Left lung (tissue), 4 donors: ENCODE measurements at regions not wholly inside any gene's neighbourhood (a gene's known extent, or its start where the extent isn't known, plus 50 kb on each side); places are given as distances from the start of the nearest gene placed in this dataset.

ENCODE experiments used
- ATAC-seq: fragments of 200-7000 bp; cut with Tn5 transposase; one replicate; pipeline ENCODE4 v1.9.1; 2020; ENCODE audit warnings: moderate library complexity
- DNase-seq, 4 donors: peaks; one replicate each; pipeline ENCODE4 v3.0.0-alpha.2; 2013 to 2020
- H3K27ac ChIP-seq, 2 donors: fragments of 200-600 bp; sonication (generic) in 1 of 2; one replicate each; pipeline versions ENCODE4 v1.5.0 to v1.8.0; 2020 to 2021
- H3K27me3 ChIP-seq, 2 donors: fragments of 200-600 bp; sonication (generic) in 1 of 2; one replicate each; pipeline versions ENCODE4 v1.5.0 to v1.8.0; 2020 to 2021
- H3K36me3 ChIP-seq, 2 donors: fragments of 200-600 bp; sonication (generic) in 1 of 2; one replicate each; pipeline versions ENCODE4 v1.5.0 to v1.8.0; 2020 to 2021
- H3K4me1 ChIP-seq, 2 donors: fragments of 200-600 bp; one replicate each; pipeline ENCODE4 v1.8.0; 2021
- H3K4me3 ChIP-seq, 2 donors: fragments of 200-600 bp; sonication (generic) in 1 of 2; one replicate each; pipeline versions ENCODE4 v1.5.0 to v1.8.0; 2020 to 2021; ENCODE audit warnings: mild to moderate bottlenecking in 1 of 2
- H3K9me3 ChIP-seq, 2 donors: fragments of 200-600 bp; sonication (generic) in 1 of 2; one replicate each; pipeline versions ENCODE4 v1.5.0 to v1.8.0; 2020 to 2021
- intact Hi-C, 2 donors: fragments of 100-400 bp; cut with DNase I; formaldehyde crosslinking; loops; one replicate each; pipeline versions ENCODE4 v1.11.2 to v1.14.2; 2022
- TF ChIP-seq, protein P1 (sequence below), 2 donors: fragments of 200-600 bp; sonication (generic) in 1 of 2; IDR thresholded peaks; one replicate each; pipeline versions ENCODE4 v1.5.0 to v1.8.0; 2021; ENCODE audit warnings: antibody characterized with exemption in 2 of 2
- donor health status: DM: no; HTN: yes; CAD: no.
- donor health status: DM: no; HTN: no; CAD: no.

DNA sequence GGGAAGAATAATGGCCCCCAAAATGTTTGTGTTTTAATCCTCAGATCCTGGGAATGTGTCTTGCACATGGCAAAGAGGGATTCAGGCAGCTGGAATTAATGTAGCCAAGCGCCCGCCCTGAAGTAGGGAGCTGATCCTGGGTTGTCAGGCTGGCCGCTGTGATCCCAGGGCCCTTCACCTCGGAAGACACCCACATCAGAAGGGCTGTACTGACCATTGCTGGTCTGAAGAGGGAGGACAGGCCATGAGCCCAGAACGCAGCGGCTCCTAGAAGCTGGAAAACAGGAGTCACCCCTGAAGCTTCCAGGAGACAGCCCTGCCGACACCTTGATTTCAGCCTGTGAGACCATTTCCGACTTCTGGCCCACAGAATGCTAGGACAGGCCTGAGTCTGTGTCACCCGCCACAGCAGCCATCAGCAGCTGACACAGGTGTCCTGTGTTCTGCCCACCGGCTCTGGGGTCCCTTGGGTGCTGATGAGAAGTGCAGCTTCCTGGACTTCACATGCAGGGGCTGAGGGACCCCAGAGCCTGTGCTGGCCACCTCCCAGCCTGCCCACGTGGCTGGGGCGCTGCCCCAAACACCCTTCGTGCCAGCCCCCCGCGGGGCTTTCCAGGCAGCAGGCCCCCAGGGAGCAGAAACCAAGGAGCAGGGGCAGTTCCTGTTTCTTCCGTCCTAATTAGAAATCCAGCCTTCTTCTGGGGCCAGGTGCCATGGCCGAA is 86.3 kb downstream of the ERMARD start:
- ATAC-seq: no peak
- no peak overlapping the region for H3K27ac ChIP-seq
- H3K36me3 ChIP-seq: no peaks in the 10 kb centered on the region
- H3K4me1 ChIP-seq: no peaks in the 10 kb centered on the region
- TF ChIP-seq, protein P1, sequence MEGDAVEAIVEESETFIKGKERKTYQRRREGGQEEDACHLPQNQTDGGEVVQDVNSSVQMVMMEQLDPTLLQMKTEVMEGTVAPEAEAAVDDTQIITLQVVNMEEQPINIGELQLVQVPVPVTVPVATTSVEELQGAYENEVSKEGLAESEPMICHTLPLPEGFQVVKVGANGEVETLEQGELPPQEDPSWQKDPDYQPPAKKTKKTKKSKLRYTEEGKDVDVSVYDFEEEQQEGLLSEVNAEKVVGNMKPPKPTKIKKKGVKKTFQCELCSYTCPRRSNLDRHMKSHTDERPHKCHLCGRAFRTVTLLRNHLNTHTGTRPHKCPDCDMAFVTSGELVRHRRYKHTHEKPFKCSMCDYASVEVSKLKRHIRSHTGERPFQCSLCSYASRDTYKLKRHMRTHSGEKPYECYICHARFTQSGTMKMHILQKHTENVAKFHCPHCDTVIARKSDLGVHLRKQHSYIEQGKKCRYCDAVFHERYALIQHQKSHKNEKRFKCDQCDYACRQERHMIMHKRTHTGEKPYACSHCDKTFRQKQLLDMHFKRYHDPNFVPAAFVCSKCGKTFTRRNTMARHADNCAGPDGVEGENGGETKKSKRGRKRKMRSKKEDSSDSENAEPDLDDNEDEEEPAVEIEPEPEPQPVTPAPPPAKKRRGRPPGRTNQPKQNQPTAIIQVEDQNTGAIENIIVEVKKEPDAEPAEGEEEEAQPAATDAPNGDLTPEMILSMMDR (IDR thresholded peaks at IDR 0.05): no peak
- no peak overlapping the region for H3K4me3 ChIP-seq
- no peaks in the 10 kb centered on the region for H3K27me3 ChIP-seq
- peak in 1 of 4 donors; percentile 67 for DNase-seq
- intact Hi-C loops: loop anchor here in 1 of 2 donors (10.0 kb wide), 1 partner anchor 457 kb away; the partner anchor contains the start of gene DLL1
- no peaks in the 10 kb centered on the region for H3K9me3 ChIP-seq

DNA sequence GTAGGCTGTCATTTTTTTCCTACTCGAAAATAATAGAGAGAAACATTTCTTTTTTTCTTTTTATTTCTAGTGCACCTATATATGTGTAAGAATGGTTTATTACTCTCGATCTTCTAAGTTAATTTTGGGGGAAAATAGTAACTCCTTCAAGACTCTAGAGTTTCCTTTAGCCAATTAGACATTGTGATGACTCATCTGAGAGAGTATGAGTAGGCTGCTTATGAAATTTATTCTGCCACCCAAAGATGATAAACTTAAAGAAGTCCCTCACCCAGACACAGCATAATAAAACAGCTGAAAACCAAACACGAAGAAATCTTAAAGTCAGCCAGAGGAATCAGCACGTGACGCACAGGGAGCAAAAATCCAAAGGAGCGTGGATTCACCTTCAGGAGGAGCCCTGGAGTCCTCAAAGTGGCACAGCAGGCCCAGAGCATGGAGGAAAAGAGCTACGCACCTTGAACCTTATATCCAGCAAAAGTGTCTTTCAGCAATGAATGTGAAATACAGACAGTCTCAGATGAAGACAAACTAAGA is 81.9 kb downstream of the ERMARD start:
- TF ChIP-seq, protein P1 (IDR thresholded peaks at IDR 0.05): no peak
- intact Hi-C loops: loop anchor here in 1 of 2 donors (10.0 kb wide), 1 partner anchor 461 kb away; the partner anchor contains the start of gene DLL1
- no peak overlapping the region for H3K27ac ChIP-seq
- H3K36me3 ChIP-seq: no peaks in the 10 kb centered on the region
- peaks cover 0 to 22% of the 10 kb centered on the region in 2 donors for H3K27me3 ChIP-seq
- no peak overlapping the region for H3K4me3 ChIP-seq
- DNase-seq (no peak), ATAC-seq (no peak)
- peaks cover 0 to 10% of the 10 kb centered on the region in 2 donors for H3K4me1 ChIP-seq
- H3K9me3 ChIP-seq: no peaks in the 10 kb centered on the region

DNA sequence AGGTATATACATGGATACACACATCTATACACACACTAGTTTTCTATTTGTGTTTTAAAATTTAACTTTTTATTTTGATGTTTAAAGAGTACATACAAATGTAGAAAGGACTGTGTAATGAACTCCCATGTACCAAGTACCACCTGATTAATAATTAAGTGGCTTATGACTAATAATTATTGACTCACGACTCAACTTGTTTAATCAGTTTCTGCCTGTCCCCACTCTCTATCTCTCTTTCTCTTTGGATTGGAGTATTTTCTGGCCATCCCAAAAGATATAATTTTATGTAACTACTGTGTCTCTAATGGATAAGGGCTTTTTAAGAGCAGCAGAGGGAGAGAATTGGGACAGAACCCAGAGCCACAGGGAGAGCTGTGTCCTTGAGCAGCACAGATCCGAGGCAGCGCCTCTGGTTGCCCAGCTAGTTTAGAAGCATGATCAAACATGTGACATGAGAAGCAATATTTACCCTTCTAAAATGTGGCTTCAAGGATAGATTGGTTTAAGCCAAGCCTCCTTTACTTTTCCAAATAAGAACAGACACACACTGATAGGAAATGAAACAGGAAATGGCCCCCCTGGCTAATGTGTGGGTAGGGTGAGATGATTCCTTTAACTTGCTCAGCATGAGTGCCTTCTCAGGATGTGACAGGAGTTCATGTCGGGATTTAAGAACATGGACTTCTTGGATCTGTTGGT is 81.0 kb downstream of the ERMARD start:
- intact Hi-C loops: loop anchor here in 1 of 2 donors (10.0 kb wide), 1 partner anchor 462 kb away; the partner anchor contains the start of gene DLL1
- peaks cover 0 to 22% of the 10 kb centered on the region in 2 donors for H3K27me3 ChIP-seq
- ATAC-seq: no peak
- DNase-seq: no peak
- no peak overlapping the region for H3K27ac ChIP-seq
- H3K4me3 ChIP-seq: no peak overlapping the region
- H3K36me3 ChIP-seq: no peaks in the 10 kb centered on the region
- no peaks in the 10 kb centered on the region for H3K9me3 ChIP-seq
- TF ChIP-seq, protein P1 (IDR thresholded peaks at IDR 0.05): no peak
- peaks cover 0 to 10% of the 10 kb centered on the region in 2 donors for H3K4me1 ChIP-seq

DNA sequence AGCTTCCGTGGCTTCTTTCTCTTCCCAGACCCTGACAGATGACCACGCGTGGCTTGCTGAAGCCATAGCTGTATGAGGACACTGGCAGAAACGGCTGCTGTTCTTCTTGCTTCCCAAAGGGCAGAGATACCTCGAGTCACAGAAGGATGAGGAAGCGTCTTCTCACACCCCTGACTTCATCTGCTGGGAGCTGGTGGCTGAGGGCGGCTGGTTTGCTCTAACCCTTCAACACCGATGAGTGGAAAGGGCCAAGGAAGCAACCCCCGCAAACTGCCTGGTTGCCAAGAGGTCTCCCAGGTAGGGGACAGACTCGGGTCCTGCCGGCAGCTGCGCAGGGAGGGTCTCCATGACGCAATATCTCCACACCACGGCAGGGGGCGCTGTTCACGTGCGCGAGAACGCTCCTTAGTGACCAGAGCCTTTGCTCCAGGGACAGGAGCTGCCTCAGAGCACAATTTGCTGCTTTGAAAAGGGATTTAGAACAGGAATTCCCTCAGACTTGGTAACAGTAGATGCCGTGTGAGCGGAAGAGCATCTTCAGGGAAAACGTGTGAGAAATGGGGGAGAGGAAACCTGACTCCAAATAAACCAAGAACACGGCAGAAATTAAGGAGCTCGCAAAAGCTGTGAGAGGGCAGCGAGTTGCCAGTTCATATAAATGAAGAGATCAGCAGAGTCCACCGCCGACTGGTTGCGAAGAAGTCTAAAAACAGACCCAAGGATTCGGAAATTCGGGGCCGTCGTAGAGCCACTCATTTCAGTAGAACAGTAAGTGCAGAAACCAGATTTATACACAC is 80.2 kb downstream of the ERMARD start:
- ATAC-seq: peak; percentile 98
- Histone ChIP-seq H3K9me3 (no peaks in the 10 kb centered on the region), H3K4me3 (no peak overlapping the region), H3K4me1 (peaks cover 0 to 10% of the 10 kb centered on the region in 2 donors), H3K27me3 (peaks cover 0 to 22% of the 10 kb centered on the region in 2 donors), H3K27ac (no peak overlapping the region), H3K36me3 (no peaks in the 10 kb centered on the region)
- DNase-seq: peak; percentile 67 to 91 (median 75)
- intact Hi-C loops: loop anchor here in 1 of 2 donors (10.0 kb wide), 1 partner anchor 463 kb away; the partner anchor contains the start of gene DLL1
- TF ChIP-seq, protein P1 (IDR thresholded peaks at IDR 0.05): peak; percentile 89 to 91
